ENCODE measurements at regions not wholly inside any gene's neighbourhood (a gene's known extent, or its start where the extent isn't known, plus 50 kb on each side); places are given as distances from the start of the nearest gene placed in this dataset.

GRCh38 chr4:17336069-17336468 lies 175.8 kb downstream of the QDPR start:
- DNase-seq: no peak

- DNase-seq: peak; percentile 20
Measured at GRCh38 chr4:17335371-17335770, 176.5 kb downstream of the QDPR start.

DNA sequence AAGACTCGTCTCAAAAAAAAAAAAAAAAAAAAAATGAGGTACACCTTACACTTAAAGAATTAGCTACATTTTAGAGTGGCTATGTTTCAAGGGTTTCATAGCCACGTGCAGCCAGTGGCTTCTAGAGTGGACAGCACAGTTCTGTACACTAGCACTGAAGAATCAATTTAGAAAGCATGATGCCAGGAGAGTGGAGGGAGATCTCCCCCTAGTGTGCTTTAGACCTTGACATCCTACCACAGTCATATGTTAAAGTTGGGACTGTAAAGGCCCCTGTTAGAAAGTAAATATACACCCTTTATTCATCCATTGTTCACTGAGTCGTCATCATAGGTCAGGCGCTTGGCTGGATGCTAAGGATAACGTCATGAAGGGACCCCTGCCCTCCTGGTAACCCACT lies 179.4 kb downstream of the QDPR start:
- DNase-seq: no peak

DNA sequence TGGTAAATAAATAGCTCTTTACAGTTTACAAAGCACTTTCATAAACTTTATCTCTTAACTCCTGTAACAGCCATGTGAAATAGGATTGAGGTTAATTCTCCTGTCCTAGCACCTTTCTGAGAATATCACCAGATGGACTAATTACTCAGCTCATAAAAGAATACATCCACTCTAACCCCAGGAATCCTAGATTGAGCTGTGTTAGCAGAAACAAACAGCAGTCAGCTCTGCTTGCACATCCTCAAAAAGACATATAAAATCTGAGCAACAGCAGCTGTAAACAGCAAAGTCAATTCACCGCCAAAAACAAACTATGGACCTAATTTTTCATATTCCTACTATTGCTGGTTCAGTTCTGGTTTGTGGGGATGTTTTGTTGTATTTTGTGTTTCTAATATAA lies 182.8 kb downstream of the QDPR start:
- no peak for DNase-seq

DNA sequence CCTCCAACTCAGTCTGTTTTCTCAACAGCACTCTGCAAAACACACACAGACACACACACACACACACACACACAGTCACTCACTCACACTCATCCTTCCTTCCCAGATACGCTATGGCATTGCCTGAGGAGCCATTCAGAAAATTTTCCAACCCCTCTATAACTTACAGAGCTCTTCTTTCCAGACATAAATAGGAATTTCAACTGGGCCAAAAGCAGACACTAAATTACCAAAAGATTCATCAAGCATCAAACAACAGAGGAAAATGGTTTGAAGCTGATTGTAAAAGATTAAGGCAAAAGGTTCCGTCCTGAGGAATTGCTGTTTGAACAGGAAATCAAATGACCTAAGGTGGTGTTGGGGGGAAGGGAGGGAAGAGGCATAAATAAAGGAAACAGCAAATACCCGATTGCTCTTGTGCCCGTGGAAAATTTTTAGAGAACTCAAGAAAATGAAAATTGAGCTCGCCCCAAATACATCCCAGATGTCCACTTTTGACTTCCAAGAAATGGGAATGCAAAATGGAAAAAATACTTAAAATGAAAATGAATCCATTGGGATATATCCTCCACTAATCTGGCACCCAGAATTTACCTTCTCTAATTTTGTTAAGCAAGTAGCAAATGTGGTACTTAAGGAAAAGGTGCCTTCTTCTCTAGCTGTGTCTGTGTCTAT lies 183.6 kb downstream of the QDPR start:
- no peak for DNase-seq

DNA sequence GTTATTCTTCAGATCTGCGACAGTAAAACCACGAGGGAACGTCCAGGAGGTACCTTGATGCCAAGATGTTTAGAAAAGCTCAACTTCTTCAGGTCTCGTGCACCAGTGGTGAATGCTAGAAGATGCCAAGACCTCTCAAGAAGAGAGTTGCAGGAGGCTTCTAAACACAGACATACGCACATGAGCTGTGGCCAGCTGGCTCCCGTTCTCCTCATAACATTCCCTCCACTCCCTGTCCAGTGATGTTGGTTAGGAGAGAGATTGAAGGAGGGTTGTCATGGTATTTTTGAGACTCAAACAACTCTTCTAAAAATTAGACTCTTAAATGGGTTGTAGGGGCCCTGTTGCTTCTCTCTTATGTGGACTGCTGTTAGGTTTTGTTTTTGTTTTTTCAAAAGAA lies 184.3 kb downstream of the QDPR start:
- DNase-seq: no peak

- no peak for DNase-seq
Measured at GRCh38 chr4:17326756-17327155, 185.1 kb downstream of the QDPR start.

DNA sequence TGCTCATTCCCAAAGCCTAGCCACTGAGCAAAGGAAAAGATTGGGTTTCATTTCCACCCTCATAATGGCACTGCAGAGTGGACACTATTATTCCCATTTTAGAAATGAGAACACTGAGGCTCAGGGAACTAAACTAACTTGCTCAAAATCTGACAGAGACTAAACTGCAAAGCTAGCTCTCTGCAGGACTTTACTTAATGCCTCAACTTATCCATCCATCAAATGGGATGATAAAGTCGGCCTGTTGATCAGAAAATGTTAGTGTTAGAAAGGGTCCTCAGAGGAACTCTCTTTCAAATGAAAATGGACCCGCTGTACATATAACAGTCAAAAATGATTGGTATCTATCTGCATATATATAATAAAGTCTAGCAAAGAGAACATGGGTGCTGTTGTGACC lies 186.8 kb downstream of the QDPR start:
- DNase-seq: no peak

- DNase-seq: peak; percentile 57
Measured at GRCh38 chr4:17324386-17324830, 187.5 kb downstream of the QDPR start.

- no peak for DNase-seq
Measured at GRCh38 chr4:17323554-17324385, 188.1 kb downstream of the QDPR start.

- DNase-seq: no peak
Measured at GRCh38 chr4:17322514-17322913, 189.4 kb downstream of the QDPR start.

DNA sequence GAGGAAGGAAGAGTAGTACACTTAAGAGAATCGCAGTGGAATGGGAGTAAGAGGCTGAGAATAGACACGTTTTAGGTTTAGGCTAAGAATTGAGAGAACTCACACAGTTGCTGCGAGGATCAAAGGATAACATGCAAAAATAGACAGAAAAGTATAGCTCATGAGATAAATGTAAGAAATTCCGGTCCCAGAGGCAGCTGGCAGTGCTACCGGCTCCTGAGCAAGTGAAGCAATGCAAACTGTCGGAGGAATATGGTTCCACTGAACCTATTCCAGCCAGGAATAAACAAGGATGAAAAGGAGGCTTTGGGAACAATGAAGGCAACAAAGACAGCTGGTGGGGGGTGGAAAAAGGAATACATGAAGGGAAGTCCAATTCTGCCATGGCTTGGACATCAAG lies 191.8 kb downstream of the QDPR start:
- no peak for DNase-seq

DNA sequence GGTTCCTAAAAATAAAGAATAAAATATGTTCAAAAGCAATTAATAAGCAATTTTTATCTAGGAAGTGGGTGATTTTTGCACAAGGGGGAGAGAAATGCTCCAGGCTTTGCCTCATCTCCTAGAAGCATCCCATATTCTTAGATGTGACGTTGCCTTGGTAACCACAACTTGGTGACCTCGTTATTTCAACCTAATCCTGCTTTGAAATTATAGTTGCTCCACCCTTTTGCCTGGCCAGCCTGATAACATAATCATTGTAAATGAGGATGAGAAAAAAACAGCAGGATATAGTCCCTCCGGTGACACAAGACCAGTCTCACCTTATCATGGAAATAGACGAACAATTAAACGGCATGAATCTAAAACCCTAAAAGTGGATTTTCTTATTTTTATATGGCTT lies 194.4 kb downstream of the QDPR start:
- no peak for DNase-seq

- DNase-seq: no peak
Measured at GRCh38 chr4:17316566-17316965, 195.3 kb downstream of the QDPR start.

- no peak for DNase-seq
Measured at GRCh38 chr4:17315459-17315858, 196.4 kb downstream of the QDPR start.

DNA sequence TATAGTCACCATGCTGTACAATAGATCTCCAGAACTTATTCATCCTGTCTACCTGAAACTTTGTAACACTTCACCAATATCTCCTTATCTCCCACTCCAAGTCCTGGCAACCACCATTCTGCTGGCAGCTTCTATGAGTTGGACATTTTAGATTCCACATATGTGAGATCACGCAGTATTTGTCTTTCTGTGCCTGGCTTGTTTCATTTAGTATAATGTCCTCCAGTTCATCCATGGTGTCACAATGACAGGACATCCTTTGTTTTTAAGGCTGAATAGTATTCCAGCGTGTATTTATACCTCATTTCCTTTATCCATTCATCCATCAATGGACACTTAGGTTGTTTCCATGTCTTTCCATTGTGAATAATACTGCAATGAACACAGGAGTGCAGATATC lies 198.7 kb downstream of the QDPR start:
- DNase-seq: no peak

GRCh38 chr4:17310269-17310652 lies 201.6 kb downstream of the QDPR start:
- no peak for DNase-seq

DNA sequence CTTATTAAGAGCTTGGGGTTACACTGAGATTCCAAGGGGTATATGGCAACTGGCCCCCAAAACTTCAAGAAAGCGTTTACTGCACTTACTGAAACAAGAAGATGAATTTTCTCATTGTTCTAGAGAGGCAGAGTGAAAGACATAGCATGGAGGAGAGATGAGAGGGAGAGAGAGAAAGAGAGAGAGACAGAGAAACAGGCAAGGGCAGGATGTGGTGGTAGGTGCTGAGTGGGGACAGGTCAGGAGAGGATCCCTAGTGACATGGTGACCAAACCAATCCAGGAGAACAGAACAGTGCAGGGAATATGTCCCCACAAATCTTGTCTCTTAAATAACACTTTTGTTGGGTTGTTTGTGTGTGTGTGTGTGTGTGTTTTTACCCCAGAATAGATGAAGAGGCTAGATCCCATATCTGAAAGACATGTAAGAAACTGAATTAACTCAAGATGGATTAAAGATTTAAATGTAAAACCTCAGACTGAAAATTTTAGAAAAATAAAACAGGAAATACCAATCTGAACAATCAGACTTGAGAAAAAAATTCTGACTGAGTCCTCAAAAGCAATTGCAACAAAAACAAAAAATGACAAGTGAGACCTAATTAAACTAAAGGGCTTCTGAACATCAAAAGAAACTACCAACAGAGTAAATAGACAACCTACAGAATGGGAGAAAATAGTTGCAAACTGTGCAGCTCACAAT lies 202.2 kb downstream of the QDPR start:
- no peak for DNase-seq

DNA sequence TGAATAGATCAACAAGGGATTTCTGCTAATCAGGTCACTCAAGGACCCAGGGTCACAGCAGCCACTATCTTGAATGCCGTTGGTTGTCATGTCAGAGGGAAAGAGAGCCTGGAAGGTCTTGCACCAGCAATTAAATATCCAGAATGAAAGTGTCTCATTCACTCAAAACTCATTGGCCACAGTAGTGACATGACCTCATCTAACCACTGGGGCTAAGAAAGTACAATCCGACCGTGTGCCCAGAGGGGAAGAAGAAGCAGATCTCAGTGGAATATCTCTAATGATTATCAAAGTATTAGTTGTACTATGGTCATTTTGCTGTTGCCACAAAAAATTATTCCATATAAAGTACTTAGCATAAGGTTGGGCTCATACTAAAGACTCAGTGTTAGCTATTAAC lies 210.0 kb downstream of the QDPR start:
- DNase-seq: no peak

- no peak for DNase-seq
Measured at GRCh38 chr4:17301266-17301665, 210.6 kb downstream of the QDPR start.

DNA sequence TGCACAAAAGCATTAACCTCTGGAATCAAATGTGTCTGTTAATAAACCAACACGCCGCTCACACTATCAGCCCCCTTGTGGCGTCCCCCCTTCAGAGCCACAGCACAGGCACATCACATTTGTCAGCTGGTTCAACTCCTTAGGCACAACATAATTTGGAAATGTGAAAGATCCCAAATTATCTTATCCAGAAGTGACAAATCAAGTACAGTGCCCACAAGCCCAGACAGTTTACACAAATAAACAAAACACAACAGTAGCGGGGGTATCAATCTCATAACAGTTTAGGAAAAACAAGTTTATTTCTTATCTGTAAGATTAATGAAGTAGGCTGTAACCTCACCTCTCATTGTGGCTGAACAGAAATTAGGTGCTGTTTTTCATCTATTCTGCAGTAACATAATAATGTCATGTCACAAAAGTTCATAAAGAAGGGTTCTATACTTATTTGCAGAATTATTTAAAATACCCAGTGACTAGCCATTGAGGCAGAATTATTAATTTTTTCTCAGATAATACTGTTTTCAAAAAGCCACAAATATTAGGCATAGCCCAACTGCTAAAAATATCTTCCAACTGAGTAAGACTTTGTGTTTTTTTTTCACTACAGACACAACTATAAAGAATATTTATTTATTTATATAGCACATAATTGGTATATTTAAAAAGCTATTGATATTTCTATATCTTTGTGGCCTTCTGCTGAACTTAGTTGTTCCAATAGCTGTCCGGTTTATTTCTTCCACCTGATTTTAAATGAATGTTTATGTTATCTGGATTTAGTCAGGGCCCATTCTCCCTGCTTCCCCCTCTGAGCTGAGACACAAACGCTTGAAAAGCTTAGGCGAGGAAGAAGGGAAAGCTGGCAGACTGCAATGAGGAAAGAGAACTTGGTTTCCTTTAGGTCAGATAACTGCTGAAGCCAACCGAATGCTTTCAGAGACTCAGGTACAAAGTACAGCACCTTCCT lies 214.7 kb downstream of the QDPR start:
- DNase-seq: no peak

- no peak for DNase-seq
Measured at GRCh38 chr4:17293901-17294300, 218.0 kb downstream of the QDPR start.

GRCh38 chr4:17288151-17288550 lies 223.7 kb downstream of the QDPR start:
- no peak for DNase-seq
